PFSK-1 (cell line): ENCODE measurements at regions not wholly inside any gene's neighbourhood (a gene's known extent, or its start where the extent isn't known, plus 50 kb on each side); places are given as distances from the start of the nearest gene placed in this dataset.

Experiments used
- FOXP2 ChIP-seq: optimal IDR thresholded peaks from 2 replicates; pipeline ENCODE3; 2011; ENCODE audit warnings: borderline replicate concordance, control low read depth, inconsistent platforms; ENCODE audit not compliant: insufficient read depth; ENCODE audit errors: extremely low read length, extremely low read depth
- POLR2AphosphoS5 ChIP-seq: IDR thresholded peaks from 2 replicates; pipeline ENCODE4 v1.6.1; 2012; ENCODE audit warnings: low read depth, mild to moderate bottlenecking, control low read depth, low read length, moderate library complexity
- REST ChIP-seq, 2 experiments: IDR thresholded peaks; 2 replicates each; pipeline versions ENCODE4 v1.6.1 to v1.8.0; 2011 to 2012; ENCODE audit warnings: low read depth in 2 of 2, low read length in 2 of 2, control low read depth in 1 of 2, inconsistent platforms in 1 of 2, mild to moderate bottlenecking in 1 of 2, moderate library complexity in 1 of 2; ENCODE audit not compliant: insufficient read depth in 1 of 2
- SIN3A ChIP-seq: IDR thresholded peaks from 2 replicates; pipeline ENCODE4 v1.6.1; 2012; ENCODE audit warnings: mild to moderate bottlenecking, low read length, moderate library complexity, borderline replicate concordance; ENCODE audit not compliant: insufficient read depth
- TAF1 ChIP-seq: IDR thresholded peaks from 2 replicates; pipeline ENCODE4 v1.6.1; 2012; ENCODE audit warnings: low read length, control low read depth, borderline replicate concordance; ENCODE audit not compliant: insufficient read depth

DNA sequence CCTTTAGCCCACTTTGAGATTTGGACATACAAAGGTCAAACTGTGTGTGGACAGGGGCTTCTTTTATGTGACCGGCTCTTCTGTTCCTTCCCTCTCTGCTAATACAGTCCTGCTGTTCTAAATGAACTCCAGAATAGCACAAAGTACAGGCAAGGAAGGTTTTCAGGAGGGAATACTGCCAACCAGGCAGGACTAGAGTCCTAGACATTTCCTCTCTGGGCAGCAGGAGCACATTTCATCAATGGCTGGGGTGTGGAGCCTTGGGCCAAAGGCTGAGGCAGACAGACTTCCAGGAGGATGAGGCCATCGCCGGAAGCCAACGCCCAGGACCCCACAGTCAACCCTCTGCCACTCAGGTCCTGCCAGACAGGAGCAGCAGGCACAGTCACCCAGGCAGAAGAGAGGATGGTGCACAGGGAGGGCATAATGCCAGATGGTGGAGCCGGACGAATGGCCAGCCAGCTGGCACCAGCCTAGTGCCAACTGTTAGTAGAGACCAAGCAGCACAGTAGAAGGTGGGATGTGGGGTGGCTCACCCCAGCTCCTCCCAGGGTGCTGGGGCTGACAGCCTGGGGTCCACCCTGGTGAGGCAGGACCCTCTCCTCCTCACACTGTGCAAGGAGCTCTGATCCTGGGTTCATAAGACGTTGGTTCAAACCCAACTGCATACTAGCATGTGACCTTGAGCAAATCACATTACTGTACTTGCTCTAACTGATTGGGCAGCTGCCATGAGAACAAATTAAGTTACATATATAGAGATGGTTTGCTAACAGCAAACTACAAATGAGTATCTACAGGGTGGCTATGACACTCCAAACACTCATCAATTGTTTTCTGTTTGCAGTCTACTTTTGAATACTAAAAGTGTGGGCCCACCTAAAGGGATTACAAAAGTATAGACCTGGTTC, 410.7 kb downstream of the SIPA1L2 start:
- TF ChIP-seq SIN3A: no peak
- TF ChIP-seq POLR2AphosphoS5: no peak
- TF ChIP-seq REST (IDR thresholded peaks at IDR 0.05; ENCODE audit: insufficient read depth in 1 of 2, low read depth in 2 of 2, low read length in 2 of 2): no peak
- TF ChIP-seq FOXP2: no peak
- TF ChIP-seq TAF1: no peak

DNA sequence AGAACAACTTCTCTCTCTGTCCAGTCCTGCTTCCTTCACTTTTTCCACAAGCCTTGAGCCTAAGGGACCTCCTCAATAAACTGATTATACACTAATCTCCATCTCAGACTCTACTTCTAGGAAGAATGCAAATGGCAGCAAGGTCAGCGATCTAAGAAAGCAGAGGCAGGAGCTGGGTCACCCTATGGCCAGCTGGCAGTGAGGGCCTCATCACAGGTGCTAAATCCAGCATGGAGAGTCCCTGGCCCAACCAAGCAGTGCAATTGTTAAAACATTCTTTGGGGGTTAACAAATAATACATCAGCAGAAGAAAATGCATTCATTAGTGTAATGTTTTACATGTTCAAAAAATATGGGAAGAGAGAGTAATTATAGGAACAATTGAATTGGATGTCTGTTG, 416.0 kb downstream of the SIPA1L2 start:
- TF ChIP-seq SIN3A (no peak), POLR2AphosphoS5 (no peak), REST (IDR thresholded peaks at IDR 0.05; ENCODE audit: insufficient read depth in 1 of 2, low read depth in 2 of 2, low read length in 2 of 2) (no peak), FOXP2 (no peak), TAF1 (no peak)

DNA sequence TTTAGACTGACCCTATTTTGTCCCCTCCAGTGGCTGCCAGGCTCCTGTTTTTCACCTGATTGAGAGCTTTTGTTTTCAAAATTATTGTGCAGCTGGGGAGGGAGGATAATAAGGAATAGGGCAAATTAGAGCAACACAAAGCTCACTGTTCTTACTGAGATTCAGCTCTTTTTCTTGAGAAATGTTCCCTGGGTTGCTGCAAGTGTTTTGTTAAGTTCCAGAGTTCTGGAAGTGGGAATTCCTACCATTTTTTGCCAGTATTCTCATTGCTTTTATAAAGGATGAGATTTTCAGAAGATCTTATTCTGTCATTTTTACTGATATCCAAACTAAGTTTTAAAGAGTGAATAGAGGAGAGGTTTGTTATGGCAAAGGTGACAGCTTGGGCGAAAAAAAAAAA, 417.7 kb downstream of the SIPA1L2 start:
- TF ChIP-seq SIN3A (no peak), POLR2AphosphoS5 (no peak), TAF1 (no peak), REST (IDR thresholded peaks at IDR 0.05; ENCODE audit: insufficient read depth in 1 of 2, low read depth in 2 of 2, low read length in 2 of 2) (no peak), FOXP2 (no peak)

GRCh38 chr1:232211149-232211548, 418.8 kb downstream of the SIPA1L2 start:
- no peak for TF ChIP-seq SIN3A
- no peak for TF ChIP-seq TAF1
- no peak for TF ChIP-seq FOXP2
- no peak for TF ChIP-seq POLR2AphosphoS5
- TF ChIP-seq REST (IDR thresholded peaks at IDR 0.05; ENCODE audit: insufficient read depth in 1 of 2, low read depth in 2 of 2, low read length in 2 of 2): no peak

- TF ChIP-seq TAF1: no peak
- TF ChIP-seq FOXP2: no peak
- TF ChIP-seq POLR2AphosphoS5: no peak
- no peak for TF ChIP-seq SIN3A
- TF ChIP-seq REST (IDR thresholded peaks at IDR 0.05; ENCODE audit: insufficient read depth in 1 of 2, low read depth in 2 of 2, low read length in 2 of 2): no peak
These were observed 420.6 kb downstream of the SIPA1L2 start for GRCh38 chr1:232209357-232209756.
